Superior temporal gyrus (tissue), 1 donor: ENCODE measurements at regions not wholly inside any gene's neighbourhood (a gene's known extent, or its start where the extent isn't known, plus 50 kb on each side); places are given as distances from the start of the nearest gene placed in this dataset.
A peak's percentile ranks its signal among the peaks of the same experiment; 100 is the strongest.
"Not testable (repeated sequence)": the region's sequence is repeated elsewhere in the genome, so short reads cannot be mapped to it uniquely, and the experiment has no call there.

Experiments used
- DNase-seq: peaks from one replicate; pipeline ENCODE4 v3.0.0-alpha.2; 2016; ENCODE audit errors: extremely low spot score

GRCh38 chr2:181737302-181737701, 57.0 kb upstream of the NEUROD1 start:
- not testable (repeated sequence) for DNase-seq

GRCh38 chr2:181738074-181738473, 57.8 kb upstream of the NEUROD1 start:
- no peak for DNase-seq

DNA sequence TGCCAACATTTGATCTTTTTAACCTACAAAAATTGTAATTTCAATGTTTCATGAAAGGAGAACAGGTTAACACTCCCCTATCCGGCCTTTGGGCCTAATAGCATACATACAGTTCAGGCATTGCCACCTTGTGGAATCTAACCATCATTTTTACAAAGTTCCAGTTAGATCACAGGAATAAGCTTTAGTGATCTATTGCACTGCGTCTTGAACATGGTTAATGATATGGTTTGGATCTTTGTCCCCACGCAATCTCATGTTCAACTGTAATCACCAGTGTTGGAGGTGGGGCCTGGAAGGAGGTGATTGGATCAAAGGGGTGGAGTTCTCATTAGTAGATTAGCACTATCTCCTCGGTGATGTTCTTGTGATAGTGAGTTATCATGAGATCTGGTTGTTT, 58.2 kb upstream of the NEUROD1 start:
- no peak for DNase-seq

DNA sequence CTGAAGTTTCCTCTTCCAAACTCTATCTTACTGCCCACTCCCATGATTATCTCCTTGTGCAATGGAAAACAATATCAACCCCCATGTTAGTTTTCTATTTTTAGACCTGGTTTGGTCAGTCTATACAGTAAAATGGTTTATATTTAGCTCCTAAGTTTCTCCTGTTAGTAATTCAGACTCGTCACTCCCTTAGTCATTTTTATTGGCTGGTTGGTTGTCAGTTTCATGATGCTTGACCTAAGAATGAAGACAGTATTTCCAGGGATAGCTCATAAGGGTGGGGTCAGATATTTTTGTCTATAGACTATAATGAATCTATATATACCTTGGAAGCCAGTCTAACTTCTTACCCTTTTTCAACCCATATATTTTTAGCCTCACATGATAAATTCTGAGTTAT, 61.4 kb upstream of the NEUROD1 start:
- DNase-seq: no peak

DNA sequence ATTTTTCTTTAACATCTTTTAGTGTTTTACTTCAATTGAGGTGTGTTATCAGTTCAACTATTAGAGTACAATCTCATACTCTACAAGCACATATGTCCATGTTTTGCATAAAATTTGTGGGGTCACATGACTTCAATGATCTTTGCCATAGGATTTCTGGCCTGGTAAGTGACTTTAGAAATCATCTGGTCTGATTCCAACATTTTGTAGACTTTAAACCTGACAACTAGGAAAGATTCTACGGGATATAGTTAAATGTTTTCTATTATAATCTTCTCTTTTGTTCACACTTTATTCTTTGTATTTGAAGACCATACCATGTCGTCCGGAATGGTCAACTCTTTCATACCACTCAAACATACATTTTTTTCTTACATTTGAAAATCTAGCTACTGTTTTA, 62.0 kb upstream of the NEUROD1 start:
- DNase-seq: no peak

DNA sequence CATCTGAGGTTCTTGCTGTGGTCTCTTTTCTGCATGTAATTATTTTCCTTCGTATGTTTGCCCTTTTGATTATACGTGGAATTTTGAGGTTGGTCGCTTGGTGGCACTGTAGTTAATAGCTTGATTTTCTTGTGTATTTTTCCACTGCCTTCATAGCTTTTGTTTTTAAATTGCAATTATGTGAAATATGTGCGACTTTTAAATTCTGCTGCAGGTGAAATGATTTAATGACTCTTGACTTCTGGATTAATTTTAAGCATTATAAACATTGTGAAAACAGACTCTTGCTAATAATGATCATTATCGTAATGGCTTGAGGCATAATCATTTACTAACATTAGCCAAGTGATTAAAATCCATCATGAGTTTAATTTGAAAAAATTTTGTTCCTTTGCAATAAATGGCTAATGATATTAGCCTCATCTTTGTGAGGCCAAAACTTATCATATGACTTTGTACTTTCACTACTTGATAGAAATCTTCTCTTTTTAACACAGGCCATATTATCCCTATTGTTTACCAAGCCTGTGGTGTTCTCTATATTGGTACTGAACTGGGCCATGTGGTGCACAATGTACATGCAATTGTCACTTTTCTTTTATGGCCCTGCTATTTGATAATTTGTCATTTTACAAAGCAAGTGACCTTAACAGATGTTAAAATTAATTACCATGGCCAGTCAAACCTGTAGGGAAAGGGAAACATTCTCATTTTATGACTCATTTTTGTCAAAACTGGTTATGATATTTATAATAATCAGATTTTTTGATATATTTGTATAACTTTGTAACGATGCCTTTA, 62.8 kb upstream of the NEUROD1 start:
- peak; percentile 85 for DNase-seq

- DNase-seq: no peak
These were observed 63.4 kb upstream of the NEUROD1 start for GRCh38 chr2:181743723-181744031.

- no peak for DNase-seq
These were observed 65.7 kb upstream of the NEUROD1 start for GRCh38 chr2:181745796-181746540.

DNA sequence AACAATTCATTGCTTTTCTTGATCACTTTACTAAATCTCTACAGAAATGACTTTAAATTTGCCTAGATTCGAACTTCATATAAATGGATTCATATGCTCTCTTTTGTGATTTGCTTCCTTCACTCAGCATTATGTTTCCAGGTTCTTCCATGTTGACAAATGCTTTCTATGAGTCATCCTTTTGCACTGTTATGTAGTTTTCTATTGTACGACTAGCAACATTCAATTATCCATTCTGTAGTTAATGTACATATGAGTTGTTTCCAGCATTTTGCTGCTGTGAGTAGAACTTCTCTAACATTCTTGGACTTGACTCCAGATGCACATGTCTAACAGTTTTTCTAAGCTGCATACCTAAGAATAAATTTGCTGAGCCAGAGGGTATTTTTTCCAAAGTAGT, 66.5 kb upstream of the NEUROD1 start:
- no peak for DNase-seq

GRCh38 chr2:181750305-181750704, 70.0 kb upstream of the NEUROD1 start:
- no peak for DNase-seq

DNA sequence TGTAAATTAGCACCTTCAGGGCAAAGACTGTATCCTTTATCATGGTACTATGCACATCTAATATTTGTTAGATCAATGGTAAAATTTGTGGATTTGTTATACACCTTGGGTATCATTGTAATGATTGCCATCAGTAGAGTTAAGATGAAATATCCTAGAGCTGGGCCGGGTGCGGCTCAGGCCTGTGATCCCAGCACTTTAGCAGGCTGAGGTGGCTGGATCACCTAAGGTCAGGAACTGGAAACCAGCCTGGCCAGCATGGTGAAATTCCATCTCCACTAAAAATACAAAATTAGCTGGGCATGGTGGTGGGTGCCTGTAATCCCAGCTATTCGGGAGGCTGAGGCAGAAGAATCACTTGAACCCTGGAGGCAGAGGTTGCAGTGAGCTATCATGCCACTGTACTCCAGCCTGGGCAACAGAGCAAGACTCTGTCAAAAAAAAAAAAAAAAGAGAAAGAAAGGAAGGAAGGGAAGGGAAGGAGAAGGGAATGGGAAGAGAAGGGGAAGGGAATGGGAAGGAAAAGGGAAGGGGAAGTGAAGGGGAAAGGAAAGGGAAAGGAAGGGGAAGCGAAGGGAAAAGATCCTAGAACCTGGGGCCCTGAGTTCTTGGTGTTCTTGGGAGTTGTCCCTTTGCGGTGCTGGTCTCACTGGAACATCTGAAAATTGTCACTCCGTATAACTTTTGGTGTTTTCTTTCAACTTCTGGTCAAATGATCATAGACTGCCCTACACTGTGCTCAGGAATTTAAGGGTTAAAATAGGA, 71.1 kb upstream of the NEUROD1 start:
- no peak for DNase-seq

- DNase-seq: no peak
These were observed 72.0 kb upstream of the NEUROD1 start for GRCh38 chr2:181752301-181752700.

- no peak for DNase-seq
These were observed 73.4 kb upstream of the NEUROD1 start for GRCh38 chr2:181753686-181754085.

- no peak for DNase-seq
These were observed 73.8 kb upstream of the NEUROD1 start for GRCh38 chr2:181754105-181754504.

DNA sequence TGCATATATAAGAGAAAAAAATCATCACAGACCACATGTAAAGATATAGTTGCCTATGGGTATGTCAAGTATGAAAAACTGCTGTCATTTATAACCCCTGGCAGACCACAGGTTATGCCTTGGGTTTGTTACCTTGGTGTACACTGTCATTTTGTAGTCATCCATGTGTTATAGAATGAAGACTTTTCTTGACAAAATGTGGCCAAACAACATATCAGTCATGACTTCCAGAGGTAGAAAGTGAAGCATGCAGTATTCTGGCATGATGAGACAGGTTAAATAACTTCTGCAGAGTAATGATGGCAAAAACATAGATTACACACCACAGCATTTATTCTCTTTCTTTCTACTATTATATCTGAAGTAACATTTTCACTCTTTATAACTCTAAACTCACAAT, 74.9 kb upstream of the NEUROD1 start:
- no peak for DNase-seq

- DNase-seq: no peak
These were observed 80.2 kb upstream of the NEUROD1 start for GRCh38 chr2:181760521-181760920.

DNA sequence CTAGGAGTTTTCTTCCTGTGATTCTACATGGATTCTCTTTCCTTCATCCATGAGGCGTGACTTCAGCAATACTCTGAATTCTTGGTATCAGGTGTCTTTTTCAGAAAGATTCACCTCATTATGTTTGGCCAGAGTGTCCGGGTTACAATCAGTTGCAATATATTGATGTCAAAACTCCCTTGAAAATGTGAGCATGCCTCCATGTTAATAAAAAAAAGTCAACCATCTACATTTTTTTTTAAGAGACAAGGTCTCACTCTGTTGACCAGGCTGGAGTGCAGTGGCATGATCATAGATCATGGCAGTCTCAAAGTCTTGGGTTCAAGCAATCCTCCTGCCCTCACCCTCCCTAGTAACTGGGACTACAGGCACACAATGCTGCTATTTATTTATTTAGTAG, 80.9 kb upstream of the NEUROD1 start:
- no peak for DNase-seq

DNA sequence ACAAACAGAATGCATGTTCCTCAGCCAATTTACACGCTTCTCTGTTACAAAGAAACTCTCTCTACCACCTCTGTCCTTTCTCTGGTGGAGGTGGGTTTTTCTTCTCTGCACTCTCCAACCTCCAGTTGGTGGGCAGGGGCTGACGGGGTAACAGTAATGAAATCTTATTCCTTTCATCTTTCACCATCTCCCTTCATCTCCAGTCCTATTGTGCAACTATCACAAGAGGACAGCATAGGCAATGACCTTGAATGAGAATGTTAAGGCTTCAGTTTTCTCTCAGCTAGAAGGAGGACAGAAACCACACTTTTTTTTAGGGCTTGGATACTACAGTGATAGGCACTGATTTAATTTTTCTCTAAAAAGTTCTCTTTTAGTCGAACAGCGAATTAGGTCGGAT, 81.7 kb upstream of the NEUROD1 start:
- no peak for DNase-seq

- no peak for DNase-seq
These were observed 82.5 kb upstream of the NEUROD1 start for GRCh38 chr2:181762848-181763247.

- no peak for DNase-seq
These were observed 83.1 kb upstream of the NEUROD1 start for GRCh38 chr2:181763423-181763822.

- DNase-seq: no peak
These were observed 84.0 kb upstream of the NEUROD1 start for GRCh38 chr2:181764095-181764963.

- no peak for DNase-seq
These were observed 85.8 kb upstream of the NEUROD1 start for GRCh38 chr2:181766129-181766528.
